ENCODE measurements at regions not wholly inside any gene's neighbourhood (a gene's known extent, or its start where the extent isn't known, plus 50 kb on each side); places are given as distances from the start of the nearest gene placed in this dataset.

GRCh38 chr5:93874080-93874479 lies 132.7 kb upstream of the POU5F2 start:
- Histone ChIP-seq H3K27me3 (ENCODE audit: low read depth) (no peaks in the 10 kb centered on the region), H3K4me1 (peaks cover 16% of the 10 kb centered on the region), H3K36me3 (replicated peaks) (no peaks in the 10 kb centered on the region), H3K9me3 (no peaks in the 10 kb centered on the region), H3K4me3 (no peak overlapping the region)
- DNase-seq (ENCODE audit: low spot score in 2 of 2): peak; percentile 41 to 96
- in situ Hi-C loops (cut with MboI; ENCODE audit: low sequenced_read_pairs): no loop called here

DNA sequence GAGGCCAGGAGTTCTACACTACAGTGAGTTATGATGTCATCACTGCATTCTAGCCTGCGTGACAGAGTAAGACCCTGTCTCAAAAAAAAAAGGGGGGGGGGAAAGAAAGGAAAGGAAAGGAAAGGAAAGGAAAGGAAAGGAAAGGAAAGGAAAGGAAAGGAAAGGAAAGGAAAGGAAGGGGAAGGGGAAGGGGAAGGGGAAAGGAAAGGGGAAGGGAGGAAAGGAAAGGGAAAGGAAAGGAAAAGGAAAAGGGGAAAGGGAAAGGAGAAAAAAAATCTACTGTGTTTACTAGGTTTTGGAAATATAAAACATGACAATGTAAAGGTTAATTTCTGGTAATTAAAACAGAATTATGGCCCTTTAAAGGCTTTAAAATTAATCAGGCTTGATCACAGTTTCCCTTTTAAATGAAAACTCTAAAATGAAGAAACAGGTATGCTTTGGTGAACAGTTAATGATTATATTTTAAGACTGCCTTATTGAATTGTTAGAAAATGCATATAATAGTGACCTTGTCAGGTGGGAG lies 131.9 kb upstream of the POU5F2 start:
- Histone ChIP-seq H3K4me1 (peaks cover 15% of the 10 kb centered on the region), H3K36me3 (replicated peaks) (no peaks in the 10 kb centered on the region), H3K9me3 (no peaks in the 10 kb centered on the region), H3K4me3 (no peak overlapping the region), H3K27me3 (ENCODE audit: low read depth) (no peaks in the 10 kb centered on the region)
- no peak for DNase-seq (ENCODE audit: low spot score in 2 of 2)
- in situ Hi-C loops (cut with MboI; ENCODE audit: low sequenced_read_pairs): no loop called here

GRCh38 chr5:93870649-93871048 lies 129.2 kb upstream of the POU5F2 start:
- in situ Hi-C loops (cut with MboI; ENCODE audit: low sequenced_read_pairs): no loop called here
- peaks cover 15% of the 10 kb centered on the region for H3K4me1 ChIP-seq
- DNase-seq (ENCODE audit: low spot score in 2 of 2): no peak

DNA sequence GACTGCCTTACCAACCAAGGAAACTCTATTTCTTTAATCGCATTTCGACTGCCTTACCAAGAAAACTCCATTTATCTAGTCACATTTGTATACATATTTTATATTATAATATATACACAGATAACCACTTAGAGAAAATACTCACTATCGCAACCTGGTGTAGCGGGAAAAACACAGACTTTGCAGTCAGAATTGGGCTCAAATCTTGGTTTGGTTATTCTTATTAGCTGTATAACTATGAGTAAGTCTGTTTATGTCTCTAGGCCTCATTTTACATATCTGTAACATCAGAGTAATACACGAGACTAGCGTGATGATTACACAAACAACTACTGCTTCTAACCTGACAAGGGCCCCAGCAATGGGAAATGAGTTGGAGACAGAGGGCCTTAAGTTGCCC lies 127.5 kb upstream of the POU5F2 start:
- no peaks in the 10 kb centered on the region for H3K27me3 ChIP-seq (ENCODE audit: low read depth)
- H3K36me3 ChIP-seq (replicated peaks): no peaks in the 10 kb centered on the region
- H3K4me1 ChIP-seq: peaks cover 6% of the 10 kb centered on the region
- no peaks in the 10 kb centered on the region for H3K9me3 ChIP-seq
- no peak overlapping the region for H3K4me3 ChIP-seq
- in situ Hi-C loops (cut with MboI; ENCODE audit: low sequenced_read_pairs): no loop called here
- DNase-seq (ENCODE audit: low spot score in 2 of 2): no peak

More at GRCh38 chr5:93870649-93871048, 129.2 kb upstream of the POU5F2 start:
- Histone ChIP-seq H3K36me3 (replicated peaks) (no peaks in the 10 kb centered on the region), H3K27me3 (ENCODE audit: low read depth) (no peaks in the 10 kb centered on the region), H3K4me3 (no peak overlapping the region), H3K9me3 (no peaks in the 10 kb centered on the region)

DNA sequence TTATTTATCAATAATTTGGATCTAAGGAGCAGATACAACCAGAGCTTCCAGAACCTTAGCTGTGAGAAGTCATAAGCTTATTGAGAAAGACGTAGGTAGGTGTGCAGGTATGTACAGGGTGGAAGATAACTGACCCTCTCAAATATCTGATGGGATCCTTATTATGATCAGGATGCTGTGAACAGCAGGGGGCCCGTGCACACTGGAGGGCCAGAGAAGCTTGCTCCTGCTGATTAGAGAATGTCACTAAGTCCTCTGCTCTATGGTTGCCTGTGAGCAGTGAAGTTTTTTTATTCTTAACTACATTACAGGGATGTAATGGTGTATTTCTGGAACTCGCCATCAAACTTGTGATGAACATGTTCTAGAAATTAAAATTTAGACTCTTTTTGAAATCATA lies 108.9 kb upstream of the POU5F2 start:
- no peaks in the 10 kb centered on the region for H3K9me3 ChIP-seq
- H3K36me3 ChIP-seq (replicated peaks): no peaks in the 10 kb centered on the region
- DNase-seq (ENCODE audit: low spot score in 2 of 2): no peak
- no peaks in the 10 kb centered on the region for H3K27me3 ChIP-seq (ENCODE audit: low read depth)
- H3K4me1 ChIP-seq: no peaks in the 10 kb centered on the region
- in situ Hi-C loops (cut with MboI; ENCODE audit: low sequenced_read_pairs): no loop called here
- H3K4me3 ChIP-seq: no peak overlapping the region

- no peak overlapping the region for H3K4me3 ChIP-seq
- H3K36me3 ChIP-seq (replicated peaks): no peaks in the 10 kb centered on the region; the same call in 1 of the 2 replicates
- no peaks in the 10 kb centered on the region for H3K27me3 ChIP-seq (ENCODE audit: low read depth)
- no peaks in the 10 kb centered on the region for H3K9me3 ChIP-seq
- DNase-seq (ENCODE audit: low spot score in 2 of 2): no peak
- no peaks in the 10 kb centered on the region for H3K4me1 ChIP-seq
- in situ Hi-C loops (cut with MboI; ENCODE audit: low sequenced_read_pairs): no loop called here
Measured at GRCh38 chr5:93845376-93845775, 104.0 kb upstream of the POU5F2 start.

DNA sequence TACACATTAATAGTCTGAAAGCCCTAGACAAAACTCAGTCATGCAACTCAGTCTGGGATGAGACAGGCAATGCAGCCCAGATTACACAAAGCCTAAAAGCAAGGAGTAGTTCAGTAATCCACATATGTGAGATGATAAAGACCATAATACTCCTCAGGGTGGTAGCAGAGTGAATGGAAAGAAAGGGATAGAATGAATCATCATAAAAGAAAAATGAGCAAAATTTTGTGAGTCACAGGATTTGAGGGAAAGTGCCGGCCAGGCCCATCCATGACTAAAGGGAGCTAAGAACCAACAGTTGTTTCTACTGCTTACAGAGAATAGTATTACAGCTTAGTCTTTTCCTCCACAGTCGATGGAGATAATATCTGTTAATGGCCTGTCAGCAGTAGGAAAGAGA lies 90.0 kb upstream of the POU5F2 start:
- H3K4me3 ChIP-seq: no peak overlapping the region
- no peaks in the 10 kb centered on the region for H3K9me3 ChIP-seq
- no peak for DNase-seq (ENCODE audit: low spot score in 2 of 2)
- H3K4me1 ChIP-seq: no peaks in the 10 kb centered on the region
- no peaks in the 10 kb centered on the region for H3K36me3 ChIP-seq (replicated peaks)
- no peaks in the 10 kb centered on the region for H3K27me3 ChIP-seq (ENCODE audit: low read depth)
- in situ Hi-C loops (cut with MboI; ENCODE audit: low sequenced_read_pairs): no loop called here

DNA sequence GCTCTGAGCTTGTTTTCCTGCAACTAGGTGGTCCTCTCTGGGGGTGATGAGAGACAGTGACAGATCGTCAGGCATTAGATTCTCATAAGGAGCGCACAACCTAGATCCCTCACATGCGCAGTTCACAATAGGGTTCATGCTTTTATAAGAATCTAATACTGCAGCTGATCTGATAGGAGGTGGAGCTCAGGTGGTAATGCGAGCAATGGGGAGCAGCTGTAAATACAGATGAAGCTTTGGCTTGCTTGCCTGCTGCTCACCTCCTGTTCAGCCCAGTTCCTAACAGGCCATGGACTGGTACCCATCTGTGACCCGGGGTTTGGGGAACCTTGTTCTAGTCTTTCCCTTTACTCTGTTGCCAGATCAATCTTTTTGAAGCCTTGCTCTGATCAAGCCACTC lies 89.5 kb upstream of the POU5F2 start:
- no peak for DNase-seq (ENCODE audit: low spot score in 2 of 2)
- no peaks in the 10 kb centered on the region for H3K4me1 ChIP-seq
- in situ Hi-C loops (cut with MboI; ENCODE audit: low sequenced_read_pairs): no loop called here
- no peaks in the 10 kb centered on the region for H3K36me3 ChIP-seq (replicated peaks)
- H3K27me3 ChIP-seq (ENCODE audit: low read depth): no peaks in the 10 kb centered on the region
- no peaks in the 10 kb centered on the region for H3K9me3 ChIP-seq
- no peak overlapping the region for H3K4me3 ChIP-seq

GRCh38 chr5:93829346-93829745 lies 87.9 kb upstream of the POU5F2 start:
- Histone ChIP-seq H3K27me3 (ENCODE audit: low read depth) (no peaks in the 10 kb centered on the region), H3K4me3 (no peak overlapping the region), H3K36me3 (replicated peaks) (no peaks in the 10 kb centered on the region), H3K4me1 (no peaks in the 10 kb centered on the region), H3K9me3 (no peaks in the 10 kb centered on the region)
- no peak for DNase-seq (ENCODE audit: low spot score in 2 of 2)
- in situ Hi-C loops (cut with MboI; ENCODE audit: low sequenced_read_pairs): no loop called here

DNA sequence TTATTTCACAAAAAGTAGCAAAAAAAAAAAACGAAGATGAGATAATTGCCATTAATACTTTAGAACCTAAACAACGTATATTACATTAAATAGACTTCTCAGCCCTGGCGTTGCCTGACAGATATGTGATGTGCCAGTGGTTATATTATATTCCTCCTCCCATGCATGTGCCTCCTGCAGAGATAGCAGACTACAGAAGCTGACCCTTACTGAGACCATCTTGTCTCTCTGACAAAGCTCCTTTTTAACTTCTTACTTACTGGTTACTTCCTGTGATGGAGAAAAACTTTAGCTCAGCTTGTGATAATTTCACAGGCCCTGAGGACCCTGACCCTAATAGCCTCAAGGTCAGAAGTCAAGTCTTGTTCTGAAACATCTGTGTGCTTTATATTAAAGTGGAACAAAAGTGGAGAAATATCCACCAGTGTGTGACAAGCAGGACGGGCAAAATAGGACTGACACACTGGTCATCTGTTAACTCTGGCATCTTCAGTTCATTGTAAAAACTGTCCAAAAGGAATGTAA lies 80.6 kb upstream of the POU5F2 start:
- DNase-seq (ENCODE audit: low spot score in 2 of 2): no peak
- Histone ChIP-seq H3K27me3 (ENCODE audit: low read depth) (no peaks in the 10 kb centered on the region), H3K4me1 (no peaks in the 10 kb centered on the region), H3K36me3 (replicated peaks) (no peaks in the 10 kb centered on the region), H3K9me3 (no peaks in the 10 kb centered on the region), H3K4me3 (no peak overlapping the region)
- in situ Hi-C loops (cut with MboI; ENCODE audit: low sequenced_read_pairs): no loop called here

DNA sequence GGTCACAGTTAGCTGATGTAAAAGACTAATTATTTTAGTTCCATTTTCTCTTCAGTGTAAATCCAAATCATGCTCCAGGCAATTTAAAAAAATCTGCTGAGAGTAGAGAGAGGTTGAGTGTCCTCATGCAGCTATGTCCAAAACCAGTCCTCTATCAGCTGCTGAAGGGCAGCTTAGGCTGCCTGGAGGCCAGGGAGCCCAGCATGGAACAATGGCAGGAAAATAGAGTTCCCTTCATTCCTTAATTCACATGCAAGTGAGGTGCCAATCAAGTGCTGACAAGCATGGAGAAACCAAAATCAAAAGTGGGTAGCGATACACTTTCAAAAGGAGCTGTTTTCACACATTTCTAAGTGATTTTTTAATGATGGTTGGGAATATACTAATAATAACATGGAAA lies 78.3 kb upstream of the POU5F2 start:
- no peaks in the 10 kb centered on the region for H3K9me3 ChIP-seq
- no peaks in the 10 kb centered on the region for H3K36me3 ChIP-seq (replicated peaks)
- in situ Hi-C loops (cut with MboI; ENCODE audit: low sequenced_read_pairs): no loop called here
- no peaks in the 10 kb centered on the region for H3K4me1 ChIP-seq
- peak; percentile 4 to 8 for DNase-seq (ENCODE audit: low spot score in 2 of 2)
- no peak overlapping the region for H3K4me3 ChIP-seq
- H3K27me3 ChIP-seq (ENCODE audit: low read depth): no peaks in the 10 kb centered on the region

- H3K27me3 ChIP-seq (ENCODE audit: low read depth): no peaks in the 10 kb centered on the region
- no peaks in the 10 kb centered on the region for H3K9me3 ChIP-seq
- no peaks in the 10 kb centered on the region for H3K36me3 ChIP-seq (replicated peaks)
- DNase-seq (ENCODE audit: low spot score in 2 of 2): no peak
- no peak overlapping the region for H3K4me3 ChIP-seq
- H3K4me1 ChIP-seq: no peaks in the 10 kb centered on the region
- in situ Hi-C loops (cut with MboI; ENCODE audit: low sequenced_read_pairs): no loop called here
Measured at GRCh38 chr5:93810780-93811179, 69.4 kb upstream of the POU5F2 start.

GRCh38 chr5:93809430-93809829 lies 68.0 kb upstream of the POU5F2 start:
- Histone ChIP-seq H3K9me3 (no peaks in the 10 kb centered on the region), H3K4me3 (no peak overlapping the region), H3K4me1 (no peaks in the 10 kb centered on the region), H3K36me3 (replicated peaks) (no peaks in the 10 kb centered on the region), H3K27me3 (ENCODE audit: low read depth) (no peaks in the 10 kb centered on the region)
- no peak for DNase-seq (ENCODE audit: low spot score in 2 of 2)
- in situ Hi-C loops (cut with MboI; ENCODE audit: low sequenced_read_pairs): no loop called here

DNA sequence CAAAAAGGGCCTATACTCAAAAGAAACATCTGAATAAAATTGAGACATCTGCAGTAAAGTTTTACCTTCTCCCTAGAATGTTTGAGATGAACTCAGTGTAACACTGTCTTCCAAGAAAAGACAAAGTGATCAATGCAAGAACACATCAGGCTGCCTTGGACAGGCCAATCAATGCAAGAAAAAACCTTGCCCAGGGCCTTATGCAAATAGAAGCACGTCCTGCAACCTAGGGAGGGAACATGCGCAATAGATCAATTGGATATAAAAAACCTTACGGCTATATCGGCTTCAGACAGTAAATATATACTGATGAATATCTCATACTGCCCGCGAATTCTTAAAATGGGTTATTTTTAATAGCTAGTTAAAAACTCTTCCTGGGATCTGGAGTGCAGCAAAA lies 66.4 kb upstream of the POU5F2 start:
- DNase-seq (ENCODE audit: low spot score in 2 of 2): no peak

More for the DNA sequence above, 66.4 kb upstream of the POU5F2 start:
- Histone ChIP-seq H3K4me1 (no peaks in the 10 kb centered on the region), H3K9me3 (no peaks in the 10 kb centered on the region), H3K27me3 (ENCODE audit: low read depth) (no peaks in the 10 kb centered on the region), H3K4me3 (no peak overlapping the region), H3K36me3 (replicated peaks) (no peaks in the 10 kb centered on the region)
- in situ Hi-C loops (cut with MboI; ENCODE audit: low sequenced_read_pairs): no loop called here
